Nephron (organoid): ENCODE measurements at regions not wholly inside any gene's neighbourhood (a gene's known extent, or its start where the extent isn't known, plus 50 kb on each side); places are given as distances from the start of the nearest gene placed in this dataset.
"Not testable (repeated sequence)": the region's sequence is repeated elsewhere in the genome, so short reads cannot be mapped to it uniquely, and the experiment has no call there.

Experiments used
- H3K27ac Mint-ChIP-seq, 3 experiments: 2 replicates each; pipeline ENCODE4 v1.8.0; 2020; ENCODE audit warnings: mixed read lengths in 3 of 3, mild to moderate bottlenecking in 2 of 3, moderate library complexity in 1 of 3
- H3K27me3 Mint-ChIP-seq: 2 replicates; pipeline ENCODE4 v1.8.0; 2021; ENCODE audit warnings: low read depth, mild to moderate bottlenecking, moderate library complexity, mixed read lengths
- H3K36me3 Mint-ChIP-seq: 2 replicates; pipeline ENCODE4 v1.8.0; 2020; ENCODE audit warnings: low read depth, mixed read lengths
- H3K4me1 Mint-ChIP-seq: 2 replicates; pipeline ENCODE4 v1.8.0; 2020; ENCODE audit warnings: mixed read lengths
- H3K4me3 Mint-ChIP-seq, 3 experiments: 2 replicates each; pipeline ENCODE4 v1.8.0; 2020; ENCODE audit warnings: mild to moderate bottlenecking in 3 of 3, mixed read lengths in 3 of 3, moderate library complexity in 2 of 3
- H3K9me3 Mint-ChIP-seq: 2 replicates; pipeline ENCODE4 v1.8.0; 2020; ENCODE audit warnings: mixed read lengths

- not testable (repeated sequence) for H3K27me3 Mint-ChIP-seq, H3K4me1 Mint-ChIP-seq, H3K36me3 Mint-ChIP-seq, H3K4me3 Mint-ChIP-seq, H3K9me3 Mint-ChIP-seq, H3K27ac Mint-ChIP-seq
Observed at GRCh38 chr2:111367871-111368270, 247.2 kb downstream of the BCL2L11 start.

GRCh38 chr2:111368288-111368687 lies 247.6 kb downstream of the BCL2L11 start:
- not testable (repeated sequence) for H3K36me3 Mint-ChIP-seq, H3K4me3 Mint-ChIP-seq, H3K27ac Mint-ChIP-seq, H3K4me1 Mint-ChIP-seq, H3K9me3 Mint-ChIP-seq, H3K27me3 Mint-ChIP-seq

- not testable (repeated sequence) for H3K36me3 Mint-ChIP-seq, H3K4me1 Mint-ChIP-seq, H3K4me3 Mint-ChIP-seq, H3K27me3 Mint-ChIP-seq, H3K27ac Mint-ChIP-seq, H3K9me3 Mint-ChIP-seq
Observed at GRCh38 chr2:111373060-111373459, 252.3 kb downstream of the BCL2L11 start.

- not testable (repeated sequence) for H3K4me1 Mint-ChIP-seq, H3K27me3 Mint-ChIP-seq, H3K36me3 Mint-ChIP-seq, H3K4me3 Mint-ChIP-seq, H3K9me3 Mint-ChIP-seq
- H3K27ac Mint-ChIP-seq: peak overlapping the region in 1 of 3 experiments; percentile 42
Observed at GRCh38 chr2:111373989-111374388, 253.3 kb downstream of the BCL2L11 start.

GRCh38 chr2:111374734-111375133 lies 254.0 kb downstream of the BCL2L11 start:
- H3K4me1 Mint-ChIP-seq, H3K9me3 Mint-ChIP-seq, H3K27me3 Mint-ChIP-seq, H3K4me3 Mint-ChIP-seq, H3K36me3 Mint-ChIP-seq, H3K27ac Mint-ChIP-seq: not testable (repeated sequence)

- H3K27me3 Mint-ChIP-seq, H3K36me3 Mint-ChIP-seq, H3K27ac Mint-ChIP-seq, H3K4me3 Mint-ChIP-seq, H3K4me1 Mint-ChIP-seq, H3K9me3 Mint-ChIP-seq: not testable (repeated sequence)
Observed at GRCh38 chr2:111375320-111375883, 254.7 kb downstream of the BCL2L11 start.

GRCh38 chr2:111376272-111376970 lies 255.7 kb downstream of the BCL2L11 start:
- H3K4me3 Mint-ChIP-seq, H3K4me1 Mint-ChIP-seq, H3K9me3 Mint-ChIP-seq, H3K27me3 Mint-ChIP-seq, H3K36me3 Mint-ChIP-seq: not testable (repeated sequence)
- H3K27ac Mint-ChIP-seq: peak overlapping the region in 1 of 3 experiments; percentile 95

- not testable (repeated sequence) for H3K4me1 Mint-ChIP-seq, H3K9me3 Mint-ChIP-seq, H3K27me3 Mint-ChIP-seq, H3K36me3 Mint-ChIP-seq
- peak overlapping the region; percentile 95 to 98 (median 97) for H3K27ac Mint-ChIP-seq
- peak overlapping the region in 2 of 3 experiments; percentile 63 to 80 for H3K4me3 Mint-ChIP-seq
Observed at GRCh38 chr2:111376971-111377352, 256.2 kb downstream of the BCL2L11 start.

GRCh38 chr2:111377386-111377959 lies 256.8 kb downstream of the BCL2L11 start:
- H3K4me1 Mint-ChIP-seq, H3K4me3 Mint-ChIP-seq, H3K9me3 Mint-ChIP-seq, H3K36me3 Mint-ChIP-seq, H3K27me3 Mint-ChIP-seq: not testable (repeated sequence)
- H3K27ac Mint-ChIP-seq: peak overlapping the region in 2 of 3 experiments; percentile 95 to 97

- H3K36me3 Mint-ChIP-seq, H3K4me1 Mint-ChIP-seq, H3K4me3 Mint-ChIP-seq, H3K27me3 Mint-ChIP-seq, H3K27ac Mint-ChIP-seq, H3K9me3 Mint-ChIP-seq: not testable (repeated sequence)
Observed at GRCh38 chr2:111378348-111378747, 257.6 kb downstream of the BCL2L11 start.

GRCh38 chr2:111380733-111381439 lies 260.2 kb downstream of the BCL2L11 start:
- not testable (repeated sequence) for H3K4me3 Mint-ChIP-seq

GRCh38 chr2:111381530-111382306 lies 261.0 kb downstream of the BCL2L11 start:
- not testable (repeated sequence) for H3K4me1 Mint-ChIP-seq, H3K9me3 Mint-ChIP-seq, H3K27ac Mint-ChIP-seq, H3K4me3 Mint-ChIP-seq, H3K36me3 Mint-ChIP-seq, H3K27me3 Mint-ChIP-seq

More at GRCh38 chr2:111380733-111381439, 260.2 kb downstream of the BCL2L11 start:
- not testable (repeated sequence) for H3K27me3 Mint-ChIP-seq, H3K36me3 Mint-ChIP-seq, H3K4me1 Mint-ChIP-seq, H3K9me3 Mint-ChIP-seq, H3K27ac Mint-ChIP-seq

- not testable (repeated sequence) for H3K27me3 Mint-ChIP-seq, H3K36me3 Mint-ChIP-seq, H3K27ac Mint-ChIP-seq, H3K9me3 Mint-ChIP-seq, H3K4me3 Mint-ChIP-seq, H3K4me1 Mint-ChIP-seq
Observed at GRCh38 chr2:111382507-111382906, 261.8 kb downstream of the BCL2L11 start.

- not testable (repeated sequence) for H3K4me3 Mint-ChIP-seq, H3K9me3 Mint-ChIP-seq, H3K27me3 Mint-ChIP-seq, H3K27ac Mint-ChIP-seq, H3K36me3 Mint-ChIP-seq, H3K4me1 Mint-ChIP-seq
Observed at GRCh38 chr2:111383311-111383710, 262.6 kb downstream of the BCL2L11 start.
